Fibroblast of lung (primary cell): ENCODE measurements at regions not wholly inside any gene's neighbourhood (a gene's known extent, or its start where the extent isn't known, plus 50 kb on each side); places are given as distances from the start of the nearest gene placed in this dataset.

ENCODE experiments used
- EZH2 ChIP-seq: IDR thresholded peaks from 2 replicates; pipeline ENCODE4 v1.5.1; 2012; ENCODE audit warnings: low read length, control low read depth, mild to moderate bottlenecking; ENCODE audit errors: missing control alignments
- TF ChIP-seq, protein P1 (sequence below), 2 donors: IDR thresholded peaks in 1 of 2; conservative IDR thresholded peaks in 1 of 2; 1 replicate in 1 of 2; 2 replicates in 1 of 2; pipeline ENCODE4 v1.5.1; 2011 to 2012; ENCODE audit warnings: low read length in 2 of 2, control low read depth in 1 of 2, inconsistent platforms in 1 of 2, low read depth in 1 of 2, mild to moderate bottlenecking in 1 of 2

DNA sequence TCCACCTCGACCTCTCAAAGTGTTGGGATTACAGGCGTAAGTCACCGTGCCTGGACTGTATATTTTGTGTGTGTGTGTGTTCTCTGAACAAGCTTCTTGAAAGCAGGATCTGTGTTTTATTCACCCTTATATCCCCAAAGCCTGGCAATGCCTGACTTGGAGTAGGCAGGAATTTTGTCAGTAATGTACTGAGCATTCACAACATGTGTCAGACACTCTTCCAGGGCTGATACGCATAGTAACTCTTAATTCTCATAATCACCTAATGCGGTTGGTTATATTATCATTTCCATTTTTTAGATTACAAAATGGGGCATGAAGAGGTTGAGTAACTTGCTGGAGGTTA is 50.4 kb upstream of the PLEKHG3 start:
- TF ChIP-seq, protein P1, sequence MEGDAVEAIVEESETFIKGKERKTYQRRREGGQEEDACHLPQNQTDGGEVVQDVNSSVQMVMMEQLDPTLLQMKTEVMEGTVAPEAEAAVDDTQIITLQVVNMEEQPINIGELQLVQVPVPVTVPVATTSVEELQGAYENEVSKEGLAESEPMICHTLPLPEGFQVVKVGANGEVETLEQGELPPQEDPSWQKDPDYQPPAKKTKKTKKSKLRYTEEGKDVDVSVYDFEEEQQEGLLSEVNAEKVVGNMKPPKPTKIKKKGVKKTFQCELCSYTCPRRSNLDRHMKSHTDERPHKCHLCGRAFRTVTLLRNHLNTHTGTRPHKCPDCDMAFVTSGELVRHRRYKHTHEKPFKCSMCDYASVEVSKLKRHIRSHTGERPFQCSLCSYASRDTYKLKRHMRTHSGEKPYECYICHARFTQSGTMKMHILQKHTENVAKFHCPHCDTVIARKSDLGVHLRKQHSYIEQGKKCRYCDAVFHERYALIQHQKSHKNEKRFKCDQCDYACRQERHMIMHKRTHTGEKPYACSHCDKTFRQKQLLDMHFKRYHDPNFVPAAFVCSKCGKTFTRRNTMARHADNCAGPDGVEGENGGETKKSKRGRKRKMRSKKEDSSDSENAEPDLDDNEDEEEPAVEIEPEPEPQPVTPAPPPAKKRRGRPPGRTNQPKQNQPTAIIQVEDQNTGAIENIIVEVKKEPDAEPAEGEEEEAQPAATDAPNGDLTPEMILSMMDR (conservative IDR thresholded peaks at IDR 0.05 in 1 of 2, IDR thresholded peaks at IDR 0.05 in 1 of 2; ENCODE audit: low read depth in 1 of 2, low read length in 2 of 2) = no peak
- TF ChIP-seq EZH2 = no peak
